ENCODE measurements at regions not wholly inside any gene's neighbourhood (a gene's known extent, or its start where the extent isn't known, plus 50 kb on each side); places are given as distances from the start of the nearest gene placed in this dataset.

- no peak overlapping the region for H3K27ac ChIP-seq
- TF ChIP-seq POLR2AphosphoS5 (IDR thresholded peaks at IDR 0.05), result no peak
- TF ChIP-seq POLR2A (IDR thresholded peaks at IDR 0.05), result no peak
- TF ChIP-seq CTCF (IDR thresholded peaks at IDR 0.05), result no peak
- intact Hi-C loops (cut with DNase I; ENCODE audit: low total_unique reads), result no loop called here
- no peaks in the 10 kb centered on the region for H3K4me1 ChIP-seq
- H3K9me3 ChIP-seq, result peaks cover 0 to 17% of the 10 kb centered on the region in 2 donors
- H3K4me3 ChIP-seq, result no peak overlapping the region
- H3K36me3 ChIP-seq, result no peaks in the 10 kb centered on the region
- no peak for DNase-seq (ENCODE audit: low spot score in 2 of 2)
- H3K27me3 ChIP-seq, result no peaks in the 10 kb centered on the region
Measured at GRCh38 chr5:72673180-72673579, 143.3 kb upstream of the TNPO1 start.

- intact Hi-C loops (cut with DNase I; ENCODE audit: low total_unique reads), result no loop called here
- no peaks in the 10 kb centered on the region for H3K36me3 ChIP-seq
- no peaks in the 10 kb centered on the region for H3K27me3 ChIP-seq
- TF ChIP-seq POLR2A (IDR thresholded peaks at IDR 0.05) (no peak), CTCF (IDR thresholded peaks at IDR 0.05) (no peak), POLR2AphosphoS5 (IDR thresholded peaks at IDR 0.05) (no peak)
- no peak overlapping the region for H3K27ac ChIP-seq
- no peak overlapping the region for H3K4me3 ChIP-seq
- H3K4me1 ChIP-seq, result no peaks in the 10 kb centered on the region
- DNase-seq (ENCODE audit: low spot score in 2 of 2), result no peak
- H3K9me3 ChIP-seq, result no peaks in the 10 kb centered on the region
Measured at GRCh38 chr5:72667708-72668107, 148.8 kb upstream of the TNPO1 start.

- Histone ChIP-seq H3K36me3 (no peaks in the 10 kb centered on the region), H3K4me3 (no peak overlapping the region), H3K27me3 (no peaks in the 10 kb centered on the region), H3K9me3 (no peaks in the 10 kb centered on the region), H3K27ac (no peak overlapping the region), H3K4me1 (no peaks in the 10 kb centered on the region)
- no peak for TF ChIP-seq POLR2AphosphoS5 (IDR thresholded peaks at IDR 0.05)
- TF ChIP-seq POLR2A (IDR thresholded peaks at IDR 0.05), result no peak
- TF ChIP-seq CTCF (IDR thresholded peaks at IDR 0.05), result no peak
- no peak for DNase-seq (ENCODE audit: low spot score in 2 of 2)
- intact Hi-C loops (cut with DNase I; ENCODE audit: low total_unique reads), result loop anchor here (1.0 to 5.0 kb wide), 2 partner anchors 18 to 131 kb away; no protein-coding TSS in a partner anchor
Measured at GRCh38 chr5:72662936-72663335, 153.5 kb upstream of the TNPO1 start.

GRCh38 chr5:72662305-72662704, 154.2 kb upstream of the TNPO1 start:
- H3K4me1 ChIP-seq, result no peaks in the 10 kb centered on the region
- H3K27me3 ChIP-seq, result no peaks in the 10 kb centered on the region
- intact Hi-C loops (cut with DNase I; ENCODE audit: low total_unique reads), result loop anchor here (5.0 kb wide), 1 partner anchor 130 kb away; no protein-coding TSS in a partner anchor
- H3K4me3 ChIP-seq, result no peak overlapping the region
- H3K36me3 ChIP-seq, result no peaks in the 10 kb centered on the region
- H3K27ac ChIP-seq, result no peak overlapping the region
- TF ChIP-seq POLR2A (IDR thresholded peaks at IDR 0.05) (no peak), CTCF (IDR thresholded peaks at IDR 0.05) (no peak), POLR2AphosphoS5 (IDR thresholded peaks at IDR 0.05) (no peak)
- DNase-seq (ENCODE audit: low spot score in 2 of 2), result no peak
- H3K9me3 ChIP-seq, result no peaks in the 10 kb centered on the region

- no peaks in the 10 kb centered on the region for H3K4me1 ChIP-seq
- DNase-seq (ENCODE audit: low spot score in 2 of 2), result no peak
- no peaks in the 10 kb centered on the region for H3K36me3 ChIP-seq
- H3K4me3 ChIP-seq, result no peak overlapping the region
- no peaks in the 10 kb centered on the region for H3K9me3 ChIP-seq
- TF ChIP-seq POLR2A (IDR thresholded peaks at IDR 0.05) (no peak), CTCF (IDR thresholded peaks at IDR 0.05) (no peak)
- no peaks in the 10 kb centered on the region for H3K27me3 ChIP-seq
- intact Hi-C loops (cut with DNase I; ENCODE audit: low total_unique reads), result loop anchor here (5.0 kb wide), 1 partner anchor 129 kb away; no protein-coding TSS in a partner anchor
- H3K27ac ChIP-seq, result no peak overlapping the region
Measured at GRCh38 chr5:72661405-72661804, 154.2 kb upstream of the ZNF366 start.

All from breast epithelium (tissue), 4 donors.